SU-DHL-6 (cell line): ENCODE measurements at regions not wholly inside any gene's neighbourhood (a gene's known extent, or its start where the extent isn't known, plus 50 kb on each side); places are given as distances from the start of the nearest gene placed in this dataset.

Source experiments
- CTCF ChIP-seq: fragments of 200-600 bp; sonication (generic); IDR thresholded peaks from one replicate; pipeline ENCODE4 v1.5.1; 2017; ENCODE audit warnings: antibody characterized with exemption, mild to moderate bottlenecking, low read length, moderate library complexity; ENCODE audit not compliant: insufficient read depth, poor library complexity, severe bottlenecking
- EZH2phosphoT487 ChIP-seq: fragments of 200-600 bp; sonication (generic), shearing (Covaris generic); conservative IDR thresholded peaks from 2 replicates; pipeline ENCODE4 v1.6.1; 2018; ENCODE audit warnings: mild to moderate bottlenecking, antibody characterized with exemption, low read length, moderate library complexity, mixed read lengths

DNA sequence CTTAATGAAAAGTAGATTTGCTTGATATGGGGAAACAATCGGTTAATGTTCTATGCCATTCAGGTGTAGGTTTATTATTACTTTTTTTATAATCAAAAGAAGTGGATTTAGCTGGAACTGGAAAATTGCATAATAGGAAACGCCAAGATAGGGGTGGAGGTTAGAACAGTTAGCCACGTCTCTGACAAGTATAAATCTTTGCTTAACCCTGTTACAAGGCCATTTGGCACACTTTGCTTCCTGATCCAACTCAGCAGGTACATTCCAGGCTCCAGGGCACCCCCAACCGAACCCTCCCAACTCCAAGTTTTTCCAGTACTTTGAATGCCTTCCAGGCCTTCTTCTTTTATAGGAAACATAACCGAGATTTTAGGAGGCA is 50.6 kb upstream of the ACSL4 start:
- TF ChIP-seq CTCF (no peak), EZH2phosphoT487 (no peak)
